ENCODE measurements at regions not wholly inside any gene's neighbourhood (a gene's known extent, or its start where the extent isn't known, plus 50 kb on each side); places are given as distances from the start of the nearest gene placed in this dataset.

DNA sequence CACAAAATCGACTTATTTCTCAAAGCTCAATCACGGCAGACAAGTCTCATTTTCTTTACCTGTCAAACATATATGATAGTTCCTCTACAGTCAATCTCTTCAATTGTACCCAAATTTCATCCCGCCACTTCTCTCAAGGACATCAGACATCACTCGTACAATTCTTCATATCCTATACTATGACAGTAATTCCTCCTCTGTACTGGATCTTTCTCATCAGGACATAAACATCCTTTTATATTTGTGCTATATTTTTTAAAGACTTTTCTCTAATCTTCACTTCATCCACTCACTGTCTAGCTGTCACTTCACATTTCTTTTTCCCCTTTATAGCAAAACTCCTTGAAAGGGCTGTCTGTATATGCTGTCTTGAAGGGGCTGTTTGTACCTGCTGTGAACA lies 419.1 kb upstream of the NR5A2 start:
- Mint-ChIP-seq H3K4me3 (ENCODE audit: unreplicated experiment) (no peak overlapping the region), H3K4me1 (ENCODE audit: low read depth, unreplicated experiment) (no peaks in the 10 kb centered on the region), H3K27me3 (ENCODE audit: insufficient read depth, unreplicated experiment) (no peaks in the 10 kb centered on the region), H3K9me3 (ENCODE audit: unreplicated experiment) (no peaks in the 10 kb centered on the region), H3K36me3 (ENCODE audit: insufficient read depth, unreplicated experiment) (no peaks in the 10 kb centered on the region), H3K27ac (ENCODE audit: unreplicated experiment) (no peak overlapping the region)
- ChIA-PET CTCF (no interaction called here), POLR2A (no interaction called here)
- BruUV-seq (replicated peaks) = no TSS peak
- DNase-seq = no peak
- Histone ChIP-seq H3K36me3 (ENCODE audit: control insufficient read depth, insufficient read depth, low read length) (no peaks in the 10 kb centered on the region), H3K4me3 (ENCODE audit: low read depth, low read length) (no peak overlapping the region), H3K9me3 (no peaks in the 10 kb centered on the region), H3K27me3 (replicated peaks; ENCODE audit: control insufficient read depth, insufficient read depth, low read length) (no peaks in the 10 kb centered on the region; the same call in 1 of the 2 replicates), H3K4me1 (no peaks in the 10 kb centered on the region)
- intact Hi-C loops (cut with micrococcal nuclease; ENCODE audit: unreplicated experiment) = no loop called here
- TF ChIP-seq, protein P1, sequence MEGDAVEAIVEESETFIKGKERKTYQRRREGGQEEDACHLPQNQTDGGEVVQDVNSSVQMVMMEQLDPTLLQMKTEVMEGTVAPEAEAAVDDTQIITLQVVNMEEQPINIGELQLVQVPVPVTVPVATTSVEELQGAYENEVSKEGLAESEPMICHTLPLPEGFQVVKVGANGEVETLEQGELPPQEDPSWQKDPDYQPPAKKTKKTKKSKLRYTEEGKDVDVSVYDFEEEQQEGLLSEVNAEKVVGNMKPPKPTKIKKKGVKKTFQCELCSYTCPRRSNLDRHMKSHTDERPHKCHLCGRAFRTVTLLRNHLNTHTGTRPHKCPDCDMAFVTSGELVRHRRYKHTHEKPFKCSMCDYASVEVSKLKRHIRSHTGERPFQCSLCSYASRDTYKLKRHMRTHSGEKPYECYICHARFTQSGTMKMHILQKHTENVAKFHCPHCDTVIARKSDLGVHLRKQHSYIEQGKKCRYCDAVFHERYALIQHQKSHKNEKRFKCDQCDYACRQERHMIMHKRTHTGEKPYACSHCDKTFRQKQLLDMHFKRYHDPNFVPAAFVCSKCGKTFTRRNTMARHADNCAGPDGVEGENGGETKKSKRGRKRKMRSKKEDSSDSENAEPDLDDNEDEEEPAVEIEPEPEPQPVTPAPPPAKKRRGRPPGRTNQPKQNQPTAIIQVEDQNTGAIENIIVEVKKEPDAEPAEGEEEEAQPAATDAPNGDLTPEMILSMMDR (IDR thresholded peaks at IDR 0.05; ENCODE audit: insufficient read depth in 1 of 2, low read depth in 1 of 2, low read length in 1 of 2, severe bottlenecking in 1 of 2, unreplicated experiment in 1 of 2) = no peak

DNA sequence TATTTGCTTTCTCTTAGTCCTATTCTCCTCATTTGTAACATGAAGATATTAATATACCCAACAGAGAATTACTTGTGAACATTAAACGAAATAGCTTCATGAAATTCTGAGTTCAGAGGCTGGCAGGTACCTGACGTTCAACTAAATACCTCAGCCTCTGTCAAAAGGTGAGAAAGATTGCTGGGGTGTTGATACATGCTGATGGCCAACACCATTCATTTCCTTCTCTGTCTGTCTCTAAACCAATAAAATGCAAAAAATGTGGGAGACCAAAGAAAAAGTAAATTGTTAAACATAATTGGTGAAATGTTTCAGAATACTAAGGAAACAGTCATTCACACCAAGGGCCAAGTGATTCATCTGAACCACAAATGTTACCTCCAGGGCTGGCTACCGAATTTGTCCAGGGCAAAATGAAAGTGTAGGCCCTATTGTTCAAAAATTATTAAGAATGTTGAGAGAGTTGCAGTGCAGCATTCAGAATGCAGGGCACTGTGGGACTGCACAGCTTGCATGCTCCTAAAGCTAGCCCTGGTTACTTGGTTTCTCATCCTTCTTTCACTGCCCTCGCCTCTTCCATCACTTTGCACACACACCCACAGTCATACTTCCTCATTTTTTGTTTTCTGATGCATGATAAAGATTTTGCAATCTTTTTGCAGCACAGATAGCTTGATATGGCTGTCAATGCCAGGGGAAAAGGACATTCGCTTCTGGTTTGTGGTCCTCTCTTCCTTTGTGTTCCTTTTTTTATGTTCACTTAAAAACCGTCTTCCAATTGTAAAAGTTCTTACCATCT lies 414.3 kb upstream of the NR5A2 start:
- Histone ChIP-seq H3K36me3 (ENCODE audit: control insufficient read depth, insufficient read depth, low read length) (no peaks in the 10 kb centered on the region), H3K4me1 (no peaks in the 10 kb centered on the region), H3K27me3 (replicated peaks; ENCODE audit: control insufficient read depth, insufficient read depth, low read length) (no peaks in the 10 kb centered on the region; the same call in 1 of the 2 replicates), H3K9me3 (no peaks in the 10 kb centered on the region), H3K4me3 (ENCODE audit: low read depth, low read length) (no peak overlapping the region)
- H3K36me3 Mint-ChIP-seq (ENCODE audit: insufficient read depth, unreplicated experiment) = no peaks in the 10 kb centered on the region
- no peaks in the 10 kb centered on the region for H3K4me1 Mint-ChIP-seq (ENCODE audit: low read depth, unreplicated experiment)
- H3K27me3 Mint-ChIP-seq (ENCODE audit: insufficient read depth, unreplicated experiment) = no peaks in the 10 kb centered on the region
- intact Hi-C loops (cut with micrococcal nuclease; ENCODE audit: unreplicated experiment) = no loop called here
- no peak overlapping the region for H3K27ac Mint-ChIP-seq (ENCODE audit: unreplicated experiment)
- no peak overlapping the region for H3K4me3 Mint-ChIP-seq (ENCODE audit: unreplicated experiment)
- no peak for DNase-seq
- no peaks in the 10 kb centered on the region for H3K9me3 Mint-ChIP-seq (ENCODE audit: unreplicated experiment)
- ChIA-PET POLR2A (no interaction called here), CTCF (no interaction called here)
- TF ChIP-seq, protein P1 (IDR thresholded peaks at IDR 0.05; ENCODE audit: insufficient read depth in 1 of 2, low read depth in 1 of 2, low read length in 1 of 2, severe bottlenecking in 1 of 2, unreplicated experiment in 1 of 2) = no peak
- no TSS peak for BruUV-seq (replicated peaks)

DNA sequence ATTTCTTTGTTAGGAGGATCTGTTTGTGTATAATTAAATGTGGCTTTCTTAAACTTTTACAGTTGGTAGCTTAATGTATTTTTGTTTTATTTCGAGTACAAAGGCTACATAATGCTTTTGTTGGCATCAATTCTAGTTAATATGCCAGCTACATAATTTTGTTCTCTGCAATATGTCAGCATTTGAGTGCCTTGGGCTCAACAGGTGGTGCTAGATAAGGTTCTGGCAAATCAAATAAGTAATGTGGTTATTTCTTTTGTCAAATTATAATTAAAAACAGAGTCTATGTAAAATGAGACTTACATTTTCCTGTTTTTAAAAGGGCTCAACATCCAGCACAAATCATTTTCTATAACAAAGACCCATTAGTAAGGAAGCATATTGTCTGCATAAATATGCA lies 410.6 kb upstream of the NR5A2 start:
- no peaks in the 10 kb centered on the region for H3K27me3 Mint-ChIP-seq (ENCODE audit: insufficient read depth, unreplicated experiment)
- intact Hi-C loops (cut with micrococcal nuclease; ENCODE audit: unreplicated experiment) = no loop called here
- Histone ChIP-seq H3K36me3 (ENCODE audit: control insufficient read depth, insufficient read depth, low read length) (no peaks in the 10 kb centered on the region), H3K4me1 (peaks cover 13% of the 10 kb centered on the region; the same call in 1 of the 2 replicates), H3K9me3 (no peaks in the 10 kb centered on the region), H3K4me3 (ENCODE audit: low read depth, low read length) (no peak overlapping the region), H3K27me3 (replicated peaks; ENCODE audit: control insufficient read depth, insufficient read depth, low read length) (no peaks in the 10 kb centered on the region; the same call in 1 of the 2 replicates)
- peaks cover 7% of the 10 kb centered on the region for H3K9me3 Mint-ChIP-seq (ENCODE audit: unreplicated experiment)
- ChIA-PET CTCF (no interaction called here), POLR2A (no interaction called here)
- DNase-seq = no peak
- peaks cover 7% of the 10 kb centered on the region for H3K4me1 Mint-ChIP-seq (ENCODE audit: low read depth, unreplicated experiment)
- TF ChIP-seq, protein P1 (IDR thresholded peaks at IDR 0.05; ENCODE audit: insufficient read depth in 1 of 2, low read depth in 1 of 2, low read length in 1 of 2, severe bottlenecking in 1 of 2, unreplicated experiment in 1 of 2) = no peak
- no peak overlapping the region for H3K4me3 Mint-ChIP-seq (ENCODE audit: unreplicated experiment)
- no peaks in the 10 kb centered on the region for H3K36me3 Mint-ChIP-seq (ENCODE audit: insufficient read depth, unreplicated experiment)
- BruUV-seq (replicated peaks) = no TSS peak
- no peak overlapping the region for H3K27ac Mint-ChIP-seq (ENCODE audit: unreplicated experiment)

All from Caco-2 (cell line).